Subcutaneous abdominal adipose tissue (tissue), 5 donors: ENCODE measurements at regions not wholly inside any gene's neighbourhood (a gene's known extent, or its start where the extent isn't known, plus 50 kb on each side); places are given as distances from the start of the nearest gene placed in this dataset.

ENCODE experiments used
- H3K27ac ChIP-seq: one replicate; pipeline ENCODE4 v1.7.0; 2013; ENCODE audit warnings: low read depth, mild to moderate bottlenecking, inconsistent platforms, low read length, moderate library complexity
- H3K27me3 ChIP-seq, 5 donors: one replicate each; pipeline ENCODE4 v1.7.0; 2013; ENCODE audit warnings: low read length in 5 of 5, inconsistent platforms in 1 of 5; ENCODE audit not compliant: control insufficient read depth in 5 of 5, insufficient read depth in 4 of 5
- H3K36me3 ChIP-seq, 5 donors: one replicate each; pipeline ENCODE4 v1.7.0; 2013; ENCODE audit warnings: low read length in 5 of 5; ENCODE audit not compliant: control insufficient read depth in 5 of 5, insufficient read depth in 5 of 5
- H3K4me1 ChIP-seq, 5 donors: one replicate each; pipeline ENCODE4 v1.7.0; 2013; ENCODE audit warnings: low read length in 5 of 5, mild to moderate bottlenecking in 3 of 5, moderate library complexity in 1 of 5; ENCODE audit not compliant: control insufficient read depth in 5 of 5, insufficient read depth in 5 of 5
- H3K4me3 ChIP-seq, 5 donors: one replicate each; pipeline ENCODE4 v1.7.0; 2013; ENCODE audit warnings: low read length in 5 of 5, low read depth in 1 of 5
- H3K9ac ChIP-seq, 5 donors: one replicate each; pipeline ENCODE4 v1.7.0; 2013; ENCODE audit warnings: low read length in 5 of 5, mild to moderate bottlenecking in 4 of 5, moderate library complexity in 3 of 5
- H3K9me3 ChIP-seq, 5 donors: one replicate each; pipeline ENCODE4 v1.7.0; 2013; ENCODE audit warnings: low read length in 5 of 5; ENCODE audit not compliant: control insufficient read depth in 5 of 5
- donor health status: healthy.
- donor health status: healthy.
- donor health status: healthy.
- donor health status: healthy.
- donor health status: healthy.

DNA sequence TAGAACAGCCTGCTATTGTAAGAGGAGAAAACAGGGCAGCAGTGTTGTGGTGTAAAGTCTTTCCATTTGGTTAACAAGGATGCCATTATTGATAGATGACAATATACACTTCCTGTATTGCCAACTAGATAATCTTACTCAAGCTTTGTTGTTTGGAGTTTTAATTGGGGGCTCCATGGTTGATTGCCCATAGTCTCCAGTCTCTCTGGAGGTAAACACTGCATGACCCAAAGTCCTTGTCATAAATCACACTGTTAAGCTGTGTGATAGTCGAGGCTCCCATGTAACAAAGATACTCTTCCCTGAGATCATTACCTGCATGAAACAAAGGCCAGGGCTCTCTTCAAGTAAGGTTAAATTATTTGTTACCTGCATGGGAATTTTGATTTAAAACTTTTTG lies 394.6 kb downstream of the C4orf33 start:
- Histone ChIP-seq H3K36me3 (no peaks in the 10 kb centered on the region), H3K27me3 (no peaks in the 10 kb centered on the region), H3K27ac (no peak overlapping the region), H3K9me3 (no peaks in the 10 kb centered on the region), H3K9ac (no peak overlapping the region), H3K4me3 (no peak overlapping the region), H3K4me1 (no peaks in the 10 kb centered on the region)

- H3K27me3 ChIP-seq: no peaks in the 10 kb centered on the region
- no peak overlapping the region for H3K27ac ChIP-seq
- no peaks in the 10 kb centered on the region for H3K4me1 ChIP-seq
- H3K4me3 ChIP-seq: no peak overlapping the region
- no peak overlapping the region for H3K9ac ChIP-seq
- no peaks in the 10 kb centered on the region for H3K9me3 ChIP-seq
- no peaks in the 10 kb centered on the region for H3K36me3 ChIP-seq
Measured at GRCh38 chr4:129498626-129499025, 402.7 kb downstream of the C4orf33 start.

DNA sequence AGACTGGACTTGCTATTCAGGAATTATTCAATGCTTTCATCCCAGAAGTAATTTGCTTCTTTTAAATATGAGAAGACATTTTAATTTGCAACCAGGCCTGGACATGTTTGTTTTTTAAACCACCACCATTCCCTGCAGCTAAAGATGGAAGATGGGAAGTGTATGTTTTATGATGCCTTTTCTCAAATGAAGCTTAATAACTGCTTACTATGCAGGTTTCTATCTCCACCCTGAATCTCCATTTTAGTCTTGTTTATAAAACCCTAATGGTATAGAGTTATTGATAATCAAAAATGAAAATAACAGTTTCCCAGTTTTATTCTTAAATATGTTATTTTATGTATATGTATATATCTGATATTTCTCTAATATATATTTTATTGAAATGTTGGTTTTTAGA lies 418.9 kb downstream of the C4orf33 start:
- no peak overlapping the region for H3K4me3 ChIP-seq

GRCh38 chr4:129515356-129515755 lies 419.4 kb downstream of the C4orf33 start:
- Histone ChIP-seq H3K9me3 (no peaks in the 10 kb centered on the region), H3K27me3 (no peaks in the 10 kb centered on the region), H3K9ac (no peak overlapping the region), H3K27ac (no peak overlapping the region), H3K4me3 (no peak overlapping the region), H3K36me3 (no peaks in the 10 kb centered on the region), H3K4me1 (no peaks in the 10 kb centered on the region)

More for the DNA sequence above, 418.9 kb downstream of the C4orf33 start:
- H3K4me1 ChIP-seq: no peaks in the 10 kb centered on the region
- H3K9me3 ChIP-seq: no peaks in the 10 kb centered on the region
- no peaks in the 10 kb centered on the region for H3K27me3 ChIP-seq
- no peaks in the 10 kb centered on the region for H3K36me3 ChIP-seq
- no peak overlapping the region for H3K9ac ChIP-seq
- H3K27ac ChIP-seq: no peak overlapping the region

DNA sequence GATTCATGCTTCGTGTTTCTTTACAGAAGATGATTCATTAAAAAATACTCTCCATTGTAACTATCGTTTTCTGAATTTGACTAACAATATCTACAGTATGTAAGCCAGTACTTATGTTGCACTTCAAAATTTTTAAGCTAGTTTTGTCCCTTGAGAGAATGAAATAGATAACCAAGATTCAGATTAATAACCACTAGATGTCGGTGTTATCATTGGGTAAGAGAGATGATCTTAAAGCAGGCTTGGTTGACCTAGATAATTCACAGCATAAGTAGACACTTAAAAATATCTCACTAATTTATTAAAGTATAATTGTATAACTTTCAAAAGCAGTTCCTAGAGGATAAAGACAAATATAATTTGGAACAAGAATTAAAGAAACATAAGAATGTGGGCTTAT lies 430.9 kb downstream of the C4orf33 start:
- Histone ChIP-seq H3K4me3 (no peak overlapping the region), H3K9ac (no peak overlapping the region), H3K27me3 (no peaks in the 10 kb centered on the region), H3K36me3 (no peaks in the 10 kb centered on the region), H3K27ac (no peak overlapping the region), H3K4me1 (no peaks in the 10 kb centered on the region), H3K9me3 (no peaks in the 10 kb centered on the region)

GRCh38 chr4:129531253-129531652 lies 435.3 kb downstream of the C4orf33 start:
- H3K27me3 ChIP-seq: no peaks in the 10 kb centered on the region
- H3K9me3 ChIP-seq: no peaks in the 10 kb centered on the region
- no peaks in the 10 kb centered on the region for H3K36me3 ChIP-seq
- no peak overlapping the region for H3K27ac ChIP-seq
- no peak overlapping the region for H3K4me3 ChIP-seq
- H3K4me1 ChIP-seq: peaks cover 0 to 3% (median 0%) of the 10 kb centered on the region in 5 donors
- H3K9ac ChIP-seq: no peak overlapping the region

DNA sequence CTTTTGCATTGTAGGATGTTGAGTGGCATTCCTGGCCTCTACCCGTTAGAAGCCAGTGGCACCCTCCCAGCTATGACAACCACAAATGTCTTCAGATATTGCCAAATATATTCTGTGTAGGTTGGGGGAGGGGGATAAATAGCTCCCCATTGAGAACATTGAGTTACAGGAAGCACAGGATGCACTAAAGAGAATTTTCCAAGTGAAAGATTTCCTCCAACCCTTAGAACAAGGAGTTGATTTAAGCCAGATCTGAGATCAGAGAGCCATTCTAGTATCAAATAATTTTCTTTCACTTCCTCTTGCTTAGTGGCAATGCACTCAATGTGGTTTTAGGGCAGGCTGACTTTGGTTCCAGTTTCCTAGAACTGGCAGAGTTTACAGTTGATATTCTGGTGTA lies 436.6 kb downstream of the C4orf33 start:
- Histone ChIP-seq H3K27me3 (no peaks in the 10 kb centered on the region), H3K27ac (no peak overlapping the region), H3K36me3 (no peaks in the 10 kb centered on the region), H3K4me3 (no peak overlapping the region), H3K9ac (no peak overlapping the region), H3K9me3 (no peaks in the 10 kb centered on the region), H3K4me1 (peaks cover 0 to 3% (median 0%) of the 10 kb centered on the region in 5 donors)

DNA sequence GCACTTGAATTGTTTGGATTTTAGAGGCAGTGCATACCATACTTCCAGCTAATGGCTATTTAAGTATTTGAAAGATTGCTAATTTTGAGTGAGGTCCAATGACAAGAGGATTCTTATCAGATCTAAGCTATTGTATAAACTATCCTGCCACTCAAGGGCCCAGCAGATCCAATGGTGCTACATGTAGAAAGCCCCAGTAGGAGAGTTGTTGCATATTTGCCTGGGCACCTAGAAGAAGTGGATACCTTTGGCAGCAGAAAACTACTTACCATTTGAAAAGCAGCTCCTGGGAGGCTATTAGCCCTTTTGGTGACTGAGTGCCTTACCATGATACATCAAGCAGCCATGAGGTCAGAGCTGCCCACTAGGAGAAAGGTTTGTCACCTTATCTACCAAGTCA lies 447.3 kb downstream of the C4orf33 start:
- no peak overlapping the region for H3K27ac ChIP-seq
- no peak overlapping the region for H3K4me3 ChIP-seq
- H3K4me1 ChIP-seq: peaks cover 0 to 10% (median 8%) of the 10 kb centered on the region in 5 donors
- H3K9me3 ChIP-seq: no peaks in the 10 kb centered on the region
- H3K36me3 ChIP-seq: no peaks in the 10 kb centered on the region
- H3K27me3 ChIP-seq: no peaks in the 10 kb centered on the region
- no peak overlapping the region for H3K9ac ChIP-seq

GRCh38 chr4:129545599-129546278 lies 449.8 kb downstream of the C4orf33 start:
- Histone ChIP-seq H3K4me3 (peak overlapping the region in 1 of 5 donors; percentile 17), H3K27ac (peak overlapping the region; percentile 24), H3K9ac (no peak overlapping the region), H3K9me3 (no peaks in the 10 kb centered on the region), H3K4me1 (peaks cover 0 to 10% (median 8%) of the 10 kb centered on the region in 5 donors), H3K27me3 (no peaks in the 10 kb centered on the region), H3K36me3 (no peaks in the 10 kb centered on the region)

- Histone ChIP-seq H3K27ac (peak overlapping the region; percentile 24), H3K4me1 (peaks cover 0 to 10% (median 8%) of the 10 kb centered on the region in 5 donors), H3K9ac (no peak overlapping the region)
Measured at GRCh38 chr4:129546531-129546930, 450.6 kb downstream of the C4orf33 start.

More at GRCh38 chr4:129546531-129546930, 450.6 kb downstream of the C4orf33 start:
- H3K9me3 ChIP-seq: no peaks in the 10 kb centered on the region
- H3K27me3 ChIP-seq: no peaks in the 10 kb centered on the region
- H3K4me3 ChIP-seq: no peak overlapping the region
- H3K36me3 ChIP-seq: no peaks in the 10 kb centered on the region
